Ascending aorta (tissue), 2 donors: ENCODE measurements at regions not wholly inside any gene's neighbourhood (a gene's known extent, or its start where the extent isn't known, plus 50 kb on each side); places are given as distances from the start of the nearest gene placed in this dataset.
"Not testable (repeated sequence)": the region's sequence is repeated elsewhere in the genome, so short reads cannot be mapped to it uniquely, and the experiment has no call there.

Source experiments
- DNase-seq, 2 donors: peaks; one replicate each; pipeline ENCODE4 v3.0.0-alpha.2; 2019; ENCODE audit warnings: low spot score in 2 of 2
- H3K27ac ChIP-seq, 2 donors: fragments of 200-600 bp; sonication (generic); one replicate each; pipeline ENCODE4 v1.5.1; 2016 to 2017; ENCODE audit warnings: mild to moderate bottlenecking in 1 of 2
- H3K27me3 ChIP-seq: fragments of 200-600 bp; sonication (generic); one replicate; pipeline ENCODE4 v1.5.1; 2017
- H3K36me3 ChIP-seq, 2 donors: fragments of 200-600 bp; sonication (generic); one replicate each; pipeline ENCODE4 v1.5.1; 2016
- H3K4me1 ChIP-seq, 2 donors: fragments of 200-600 bp; sonication (generic); one replicate each; pipeline ENCODE4 v1.5.1; 2016 to 2017; ENCODE audit warnings: mild to moderate bottlenecking in 1 of 2
- H3K4me3 ChIP-seq, 2 donors: fragments of 200-600 bp; sonication (generic); one replicate each; pipeline ENCODE4 v1.5.1; 2016 to 2017; ENCODE audit warnings: mild to moderate bottlenecking in 1 of 2
- H3K9me3 ChIP-seq, 2 donors: fragments of 200-600 bp; sonication (generic); one replicate each; pipeline ENCODE4 v1.5.1; 2016
- CTCF ChIP-seq, 3 experiments: fragments of 200-600 bp in 2 of 3; fragments of 450-650 bp in 1 of 3; sonication (generic) in 2 of 3; IDR thresholded peaks; one replicate each; pipeline ENCODE4 v1.5.1; 2016 to 2019; ENCODE audit warnings: antibody characterized with exemption in 3 of 3, mild to moderate bottlenecking in 1 of 3, moderate library complexity in 1 of 3
- intact Hi-C: fragments of 100-400 bp; cut with DNase I; formaldehyde crosslinking; loops from one replicate; pipeline ENCODE4 v1.15.1; 2023

GRCh38 chr15:26261966-26262365 is 398.8 kb upstream of the ATP10A start:
- H3K27ac ChIP-seq, result no peak overlapping the region
- H3K36me3 ChIP-seq, result no peaks in the 10 kb centered on the region
- H3K4me1 ChIP-seq, result no peaks in the 10 kb centered on the region
- H3K4me3 ChIP-seq, result no peak overlapping the region
- no peak for TF ChIP-seq CTCF (IDR thresholded peaks at IDR 0.05)
- H3K27me3 ChIP-seq, result no peaks in the 10 kb centered on the region
- intact Hi-C loops, result loop anchor here (10.0 kb wide), 2 partner anchors 317 to 567 kb away; no protein-coding TSS in a partner anchor
- no peak for DNase-seq
- no peaks in the 10 kb centered on the region for H3K9me3 ChIP-seq

- Histone ChIP-seq H3K9me3 (no peaks in the 10 kb centered on the region), H3K27ac (no peak overlapping the region), H3K36me3 (no peaks in the 10 kb centered on the region), H3K27me3 (no peaks in the 10 kb centered on the region), H3K4me3 (no peak overlapping the region), H3K4me1 (no peaks in the 10 kb centered on the region)
- intact Hi-C loops, result loop anchor here (10.0 kb wide), 2 partner anchors 317 to 567 kb away; no protein-coding TSS in a partner anchor
- TF ChIP-seq CTCF (IDR thresholded peaks at IDR 0.05), result no peak
- no peak for DNase-seq
Measured at GRCh38 chr15:26261413-26261812, 398.3 kb upstream of the ATP10A start.

- TF ChIP-seq CTCF (IDR thresholded peaks at IDR 0.05), result peak; percentile 50 to 76 (median 68)
- DNase-seq, result no peak
- no peaks in the 10 kb centered on the region for H3K4me1 ChIP-seq
- no peak overlapping the region for H3K4me3 ChIP-seq
- H3K9me3 ChIP-seq, result no peaks in the 10 kb centered on the region
- H3K27ac ChIP-seq, result no peak overlapping the region
- H3K27me3 ChIP-seq, result no peaks in the 10 kb centered on the region
- H3K36me3 ChIP-seq, result no peaks in the 10 kb centered on the region
- intact Hi-C loops, result loop anchor here (1.0 to 10.0 kb wide), 3 partner anchors 316 to 752 kb away; no protein-coding TSS in a partner anchor
Measured at GRCh38 chr15:26260517-26261133, 397.5 kb upstream of the ATP10A start.

GRCh38 chr15:26259581-26259980 is 396.5 kb upstream of the ATP10A start:
- H3K36me3 ChIP-seq, result no peaks in the 10 kb centered on the region
- H3K4me1 ChIP-seq, result no peaks in the 10 kb centered on the region
- no peaks in the 10 kb centered on the region for H3K27me3 ChIP-seq
- no peak for DNase-seq
- H3K4me3 ChIP-seq, result no peak overlapping the region
- no peaks in the 10 kb centered on the region for H3K9me3 ChIP-seq
- no peak overlapping the region for H3K27ac ChIP-seq
- intact Hi-C loops, result no loop called here
- no peak for TF ChIP-seq CTCF (IDR thresholded peaks at IDR 0.05)

- not testable (repeated sequence) for H3K4me3 ChIP-seq, H3K9me3 ChIP-seq, H3K4me1 ChIP-seq, DNase-seq, H3K27me3 ChIP-seq, H3K36me3 ChIP-seq, H3K27ac ChIP-seq
- intact Hi-C loops, result loop anchor here (5.0 kb wide), 1 partner anchor 53 kb away; no protein-coding TSS in a partner anchor
Measured at GRCh38 chr15:26244782-26245181, 381.7 kb upstream of the ATP10A start.

- no peak for TF ChIP-seq CTCF (IDR thresholded peaks at IDR 0.05)
- no peak for DNase-seq
- Histone ChIP-seq H3K4me1 (no peaks in the 10 kb centered on the region), H3K9me3 (no peaks in the 10 kb centered on the region), H3K27ac (no peak overlapping the region), H3K36me3 (no peaks in the 10 kb centered on the region), H3K4me3 (no peak overlapping the region), H3K27me3 (no peaks in the 10 kb centered on the region)
- intact Hi-C loops, result no loop called here
Measured at GRCh38 chr15:26243382-26243781, 380.3 kb upstream of the ATP10A start.
